ENCODE measurements at regions not wholly inside any gene's neighbourhood (a gene's known extent, or its start where the extent isn't known, plus 50 kb on each side); places are given as distances from the start of the nearest gene placed in this dataset.

DNA sequence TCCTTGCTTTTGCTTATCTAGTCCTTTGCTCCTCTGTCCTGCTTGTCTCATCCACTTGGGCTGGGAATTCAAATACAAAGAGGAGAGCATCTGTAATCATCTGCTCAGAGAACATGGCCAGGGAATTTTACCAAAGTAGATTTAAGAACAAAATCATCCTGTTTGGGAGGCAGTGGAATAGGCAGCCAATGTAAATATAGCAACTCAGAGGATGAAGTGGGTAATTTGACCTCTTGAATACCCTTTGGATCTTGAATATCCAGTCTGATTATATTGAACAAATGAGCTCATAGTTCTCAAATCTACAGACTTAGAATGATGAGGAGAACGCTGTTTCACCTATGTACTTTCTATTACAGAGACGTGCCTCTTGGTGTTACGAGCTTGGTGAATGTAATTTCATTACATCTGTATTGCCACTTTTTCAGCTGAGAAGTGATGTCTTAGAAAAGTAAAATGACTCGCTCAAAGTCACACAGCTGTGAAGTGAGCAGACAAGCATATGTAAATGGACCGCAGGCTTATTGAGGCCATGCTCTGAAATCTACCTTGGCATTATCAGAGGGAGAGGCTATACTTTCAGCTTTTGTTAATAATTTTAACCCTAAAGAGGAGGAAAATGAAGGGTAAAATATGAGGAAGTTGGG is 266.3 kb downstream of the MTX2 start:
- in situ Hi-C loops (cut with MboI; ENCODE audit: low sequenced_read_pairs) = no loop called here

DNA sequence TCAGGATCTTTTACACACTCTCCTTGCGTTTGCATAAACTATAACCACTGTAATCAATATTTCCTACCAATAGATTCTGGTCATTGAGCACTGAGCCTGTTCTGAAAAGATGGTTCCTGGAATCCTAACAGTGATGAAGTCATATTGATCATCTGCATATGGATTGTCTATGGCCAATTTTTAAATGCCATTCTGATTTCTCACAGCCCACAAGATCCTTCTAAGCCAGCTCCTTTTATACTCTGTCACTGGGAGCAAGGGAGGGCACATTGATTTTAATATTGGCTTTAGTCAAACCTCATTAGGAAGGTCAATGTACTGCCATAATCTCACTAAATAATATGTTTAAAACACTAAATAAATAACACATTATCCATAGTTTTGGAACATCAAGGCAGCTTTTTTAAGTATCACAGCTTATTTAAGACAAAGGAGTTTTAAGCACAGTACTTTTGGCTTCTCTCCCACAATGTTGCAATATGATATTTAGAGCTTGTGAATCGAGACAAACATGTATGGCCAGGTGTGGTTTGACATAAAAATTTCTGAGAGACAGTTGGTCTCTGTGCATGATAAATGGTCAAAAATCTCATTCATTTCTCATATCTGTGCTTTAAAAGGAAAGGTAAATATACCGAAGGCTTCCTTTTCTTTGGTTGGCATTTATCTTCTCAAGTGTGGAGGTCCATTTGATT is 267.3 kb downstream of the MTX2 start:
- in situ Hi-C loops (cut with MboI; ENCODE audit: low sequenced_read_pairs) = no loop called here

DNA sequence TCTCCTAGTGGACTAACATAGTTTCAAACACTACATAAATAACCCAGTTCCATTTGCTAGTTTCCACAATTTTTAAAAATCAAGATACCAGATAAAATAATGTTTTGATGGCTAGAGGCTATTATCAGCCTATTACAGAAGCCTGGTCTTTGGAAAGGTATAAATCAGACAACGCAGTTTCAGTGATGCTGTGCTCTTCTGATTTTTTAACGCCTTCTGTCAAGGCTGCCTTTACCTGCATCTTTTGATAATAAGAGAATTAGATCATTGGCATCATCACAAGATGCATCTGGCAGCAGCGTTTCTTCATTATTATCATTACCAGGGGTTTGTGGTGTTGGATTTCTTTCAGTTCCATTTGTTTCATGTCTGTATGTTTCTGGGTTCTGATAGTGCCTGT is 268.7 kb downstream of the MTX2 start:
- in situ Hi-C loops (cut with MboI; ENCODE audit: low sequenced_read_pairs) = no loop called here

DNA sequence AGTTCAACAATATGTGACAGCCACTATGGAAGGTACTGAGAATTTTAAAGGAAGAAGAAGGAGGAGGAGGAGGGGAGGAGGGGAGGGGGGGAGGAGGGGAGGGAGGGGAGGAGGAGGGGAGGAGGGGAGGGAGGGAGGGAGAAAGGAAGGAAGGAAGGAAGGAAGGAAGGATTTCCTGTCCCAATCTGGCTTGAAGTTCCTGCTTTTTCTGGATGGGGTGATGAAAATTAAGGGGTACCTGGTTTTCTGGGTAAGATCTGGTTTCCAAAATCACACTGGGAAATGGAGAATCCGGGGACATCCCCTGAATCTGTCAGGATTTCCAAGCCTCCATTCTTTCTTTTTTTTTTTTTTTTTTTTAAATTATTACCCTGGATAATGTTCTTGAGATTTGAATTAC is 271.8 kb downstream of the MTX2 start:
- in situ Hi-C loops (cut with MboI; ENCODE audit: low sequenced_read_pairs) = no loop called here

DNA sequence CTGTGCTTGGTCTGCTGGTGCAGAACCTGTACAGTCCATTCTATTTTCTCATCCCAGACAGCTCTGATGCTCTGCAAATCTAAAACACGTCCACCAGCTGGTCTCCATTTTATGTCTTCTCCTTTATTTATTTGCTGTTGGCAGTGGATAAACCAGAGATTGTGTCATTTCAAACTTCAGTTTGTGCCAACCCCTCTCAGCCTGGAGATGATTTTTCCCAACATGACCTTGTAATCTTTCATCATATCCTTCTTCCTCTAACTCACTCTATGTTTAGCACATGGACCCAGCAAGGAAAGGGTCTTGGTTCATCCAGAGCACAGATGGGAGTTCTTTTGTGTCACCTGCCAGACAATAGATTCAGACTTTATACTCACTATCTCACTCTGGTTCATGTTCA is 273.2 kb downstream of the MTX2 start:
- in situ Hi-C loops (cut with MboI; ENCODE audit: low sequenced_read_pairs) = no loop called here

DNA sequence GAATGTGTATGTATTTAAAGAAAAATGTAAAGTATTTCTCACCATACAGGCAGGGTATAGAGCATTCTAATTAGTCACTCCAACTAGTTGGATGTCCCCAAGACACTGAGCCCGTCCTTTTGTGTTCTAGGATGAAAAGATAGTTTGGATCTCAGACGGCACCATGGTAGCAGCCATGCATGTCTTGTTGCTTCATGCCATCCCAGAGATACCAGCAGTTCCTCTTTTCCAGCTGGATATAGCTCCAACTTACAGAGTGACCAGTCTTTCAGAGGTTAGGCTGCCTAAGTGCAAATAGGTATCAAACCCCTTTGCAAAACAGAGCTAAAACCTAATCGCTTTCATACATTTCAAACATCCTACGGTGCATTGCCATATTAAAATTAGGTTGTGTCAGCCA is 275.3 kb downstream of the MTX2 start:
- in situ Hi-C loops (cut with MboI; ENCODE audit: low sequenced_read_pairs) = no loop called here

DNA sequence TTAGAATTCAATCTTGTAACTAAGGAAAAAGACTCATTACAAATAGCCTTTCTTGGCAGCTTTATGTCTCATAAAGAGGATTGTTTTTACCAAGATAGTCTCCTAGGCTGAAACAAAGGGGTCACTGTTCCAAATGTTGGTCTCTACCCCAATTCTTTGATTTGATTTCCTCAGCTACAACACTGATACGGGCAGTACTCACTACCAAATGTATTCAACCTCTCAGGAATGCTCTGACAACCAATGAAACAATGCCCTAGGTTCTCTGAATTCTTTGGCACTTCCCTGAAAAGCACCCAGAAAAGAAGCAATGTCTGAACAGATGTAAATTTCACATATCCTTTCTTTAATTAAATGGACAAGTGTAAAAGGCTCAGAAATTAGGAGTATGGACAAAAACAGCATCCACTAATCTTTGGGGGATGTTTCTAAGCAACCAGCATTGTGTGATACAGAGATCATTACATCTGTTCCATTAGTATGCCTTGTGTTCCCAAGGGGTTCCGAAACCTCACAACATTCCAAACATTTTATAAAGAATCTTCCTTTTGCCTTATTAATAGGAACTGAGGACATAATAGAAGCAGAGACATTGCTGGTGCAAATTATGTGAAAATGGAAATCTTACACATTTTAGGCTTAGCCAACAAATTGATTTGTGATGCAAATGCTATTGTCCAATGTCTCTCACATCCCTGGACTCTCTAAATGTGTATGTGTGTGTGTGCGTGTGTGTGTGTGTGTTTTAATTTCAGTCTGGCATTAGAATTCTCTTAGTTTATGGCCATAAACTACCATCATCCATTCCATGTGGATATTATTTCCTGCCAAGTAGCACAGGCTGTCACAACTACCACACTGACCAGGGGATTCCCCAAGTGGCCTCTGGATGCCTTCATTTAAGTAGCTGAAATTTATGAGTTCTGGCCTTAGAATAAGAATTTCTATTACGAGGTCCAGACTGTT is 276.0 kb downstream of the MTX2 start:
- in situ Hi-C loops (cut with MboI; ENCODE audit: low sequenced_read_pairs) = no loop called here

DNA sequence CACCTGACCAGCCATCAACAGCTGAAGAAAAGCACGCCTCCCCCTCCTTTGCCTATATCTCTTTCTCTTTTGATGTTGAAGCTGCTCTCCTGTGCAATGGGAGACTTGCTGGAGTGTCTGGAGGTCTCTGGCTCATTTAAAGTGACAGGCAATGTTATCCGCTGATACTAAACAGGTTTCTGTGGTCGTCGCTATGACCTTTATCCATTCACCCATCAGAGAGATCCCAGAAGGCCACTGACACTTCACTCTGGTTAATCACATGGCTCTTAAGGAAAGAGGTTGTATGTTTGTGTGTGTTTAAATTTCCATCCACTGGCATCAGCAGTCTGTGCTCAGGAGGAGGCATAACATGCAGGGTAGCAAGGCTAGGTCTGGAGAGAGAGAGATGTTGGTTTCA is 277.3 kb downstream of the MTX2 start:
- in situ Hi-C loops (cut with MboI; ENCODE audit: low sequenced_read_pairs) = no loop called here

DNA sequence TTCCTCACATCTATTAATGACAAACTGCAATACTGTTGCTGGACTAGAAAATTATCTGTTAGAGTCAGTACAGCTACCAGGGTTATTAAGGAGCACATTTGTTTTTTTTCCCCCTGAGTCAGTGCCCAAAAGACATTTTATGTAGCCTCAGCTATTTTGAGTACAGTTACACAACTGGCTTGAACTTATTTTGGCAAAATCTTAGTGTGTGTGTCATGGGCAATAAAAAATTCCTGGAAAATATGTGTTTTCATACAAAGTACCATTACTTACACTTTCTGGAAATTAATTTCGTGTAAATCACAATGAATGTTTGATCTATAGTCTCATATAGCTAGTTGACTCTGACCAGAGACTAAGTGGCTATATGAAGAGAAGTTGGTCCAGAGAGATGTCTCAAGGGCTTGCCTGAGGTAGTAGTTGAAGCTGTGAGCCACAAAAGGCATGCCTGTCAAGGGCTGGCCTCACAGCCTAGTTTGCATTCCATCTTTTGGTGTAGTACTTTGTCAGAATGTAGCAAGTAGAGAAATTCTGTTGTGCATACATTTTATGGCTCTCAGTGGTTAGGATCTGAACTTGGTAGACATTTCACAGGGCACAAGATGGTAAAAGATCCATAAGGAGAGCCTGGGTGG is 283.4 kb downstream of the MTX2 start:
- in situ Hi-C loops (cut with MboI; ENCODE audit: low sequenced_read_pairs) = no loop called here

DNA sequence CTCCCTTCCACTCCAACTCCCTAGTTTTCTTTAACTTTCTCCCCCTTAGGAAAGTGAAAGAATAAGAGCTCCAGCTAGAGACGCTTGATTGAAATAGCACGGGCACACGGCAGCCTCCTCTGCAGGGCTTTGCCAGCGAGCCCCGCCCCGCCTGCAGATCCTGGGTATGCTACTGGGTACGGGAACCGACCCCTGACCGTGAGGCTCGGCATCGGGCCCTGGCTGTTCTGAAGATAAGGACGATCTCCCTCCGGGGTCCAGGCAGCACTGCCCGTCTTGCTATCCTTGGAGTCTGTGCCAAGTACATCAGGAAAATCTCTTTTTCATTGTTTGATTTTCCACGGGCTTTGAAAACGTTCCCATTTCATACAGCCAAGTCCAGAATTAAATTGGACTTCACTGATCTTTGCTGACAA is 284.5 kb downstream of the MTX2 start:
- in situ Hi-C loops (cut with MboI; ENCODE audit: low sequenced_read_pairs) = no loop called here

DNA sequence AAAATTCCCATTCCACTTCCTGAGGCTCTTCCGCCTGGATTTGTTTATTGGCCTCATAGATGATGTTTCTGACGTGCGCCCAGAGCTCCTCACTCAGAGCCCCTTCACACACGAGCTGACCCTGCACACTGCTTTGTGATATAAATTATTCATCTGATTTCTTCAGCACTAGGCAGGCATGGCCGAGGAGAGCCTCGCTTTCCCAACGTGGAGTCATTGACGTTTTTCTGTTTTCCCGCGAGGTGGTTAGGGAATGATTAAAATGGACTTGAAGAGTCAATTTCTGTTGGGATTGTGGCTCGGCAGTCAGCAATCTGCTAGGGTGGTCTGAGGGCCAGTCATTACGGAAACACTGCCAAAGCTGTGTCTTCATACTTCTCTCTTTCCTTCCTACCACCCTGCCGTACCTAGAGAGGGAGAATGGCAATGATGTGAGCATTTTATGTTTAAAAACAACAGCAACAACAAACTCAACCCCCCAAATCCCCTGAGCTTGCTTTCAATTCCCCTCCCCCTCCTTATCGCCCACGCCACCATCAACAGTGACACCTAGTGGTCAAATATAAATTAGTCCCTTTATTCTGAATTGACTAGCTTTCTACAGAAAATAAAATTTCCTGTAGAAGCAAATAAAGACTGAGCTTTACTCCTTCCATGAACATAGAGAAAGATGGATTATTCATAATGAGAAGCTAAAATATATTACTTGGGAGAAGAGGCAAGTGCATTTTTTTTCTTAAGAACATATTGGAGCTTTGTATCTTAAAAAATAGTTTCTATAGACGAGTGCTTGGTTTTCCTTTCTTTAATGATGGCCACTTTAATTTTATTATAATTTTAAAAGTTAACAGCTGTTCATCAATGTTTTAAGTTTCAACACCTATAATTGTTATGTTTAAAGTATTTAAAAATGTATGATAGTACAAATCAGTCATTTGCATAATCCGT is 285.1 kb downstream of the MTX2 start:
- in situ Hi-C loops (cut with MboI; ENCODE audit: low sequenced_read_pairs) = no loop called here

DNA sequence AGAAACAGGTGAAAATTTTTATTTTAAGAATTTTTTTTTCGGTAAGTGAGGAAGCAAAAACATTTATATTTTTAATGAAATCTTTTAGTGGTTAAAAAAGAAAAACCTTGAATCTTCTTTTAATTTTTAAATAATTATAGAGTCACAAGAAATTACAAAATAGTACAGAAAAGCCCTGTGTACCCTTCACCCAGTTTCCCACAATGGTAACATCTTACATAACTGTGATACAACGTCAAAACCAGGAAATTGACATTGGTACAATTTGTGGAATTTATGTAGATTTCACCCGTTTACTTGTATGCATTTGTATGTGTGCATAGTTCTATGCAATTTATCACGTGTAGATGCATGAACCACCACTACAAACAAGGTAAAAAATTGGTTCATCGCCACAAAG is 285.9 kb downstream of the MTX2 start:
- in situ Hi-C loops (cut with MboI; ENCODE audit: low sequenced_read_pairs) = no loop called here

DNA sequence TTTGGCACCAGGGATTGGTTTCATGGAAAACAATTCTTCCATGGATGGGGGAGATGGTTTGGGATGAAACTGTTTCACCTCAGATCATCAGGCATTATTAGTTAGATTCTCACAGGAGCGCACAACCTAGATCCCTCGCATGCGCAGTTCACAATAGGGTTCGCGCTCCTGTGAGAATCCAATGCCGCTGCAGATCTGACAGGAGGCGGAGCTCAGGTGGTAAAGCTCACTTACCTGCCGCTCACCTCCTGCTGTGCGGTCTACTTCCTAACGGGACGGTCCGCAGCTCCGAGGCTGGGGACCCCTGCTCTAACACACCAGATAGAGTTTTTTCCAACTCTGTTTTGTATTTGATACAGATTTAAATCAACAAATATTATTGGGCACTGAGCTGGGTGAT is 286.5 kb downstream of the MTX2 start:
- in situ Hi-C loops (cut with MboI; ENCODE audit: low sequenced_read_pairs) = no loop called here

DNA sequence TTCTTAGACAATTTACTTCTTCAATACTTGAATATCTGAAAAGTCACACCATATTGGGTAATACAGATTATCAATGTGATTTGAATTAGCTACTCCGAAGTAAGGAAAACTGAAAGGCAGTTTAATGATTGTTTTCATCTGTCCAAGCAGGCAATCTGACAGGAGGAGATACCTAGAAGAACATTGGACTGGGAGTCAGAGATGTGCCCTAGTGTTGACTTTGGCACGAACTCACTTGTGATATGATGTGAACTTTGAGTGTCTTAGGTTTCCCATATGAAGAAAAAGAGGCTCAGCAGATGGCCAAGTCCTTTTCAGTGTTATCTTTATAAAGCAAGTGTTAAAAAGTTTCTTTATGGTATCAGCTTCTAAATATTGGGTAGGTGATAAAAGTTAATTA is 287.1 kb downstream of the MTX2 start:
- in situ Hi-C loops (cut with MboI; ENCODE audit: low sequenced_read_pairs) = no loop called here

DNA sequence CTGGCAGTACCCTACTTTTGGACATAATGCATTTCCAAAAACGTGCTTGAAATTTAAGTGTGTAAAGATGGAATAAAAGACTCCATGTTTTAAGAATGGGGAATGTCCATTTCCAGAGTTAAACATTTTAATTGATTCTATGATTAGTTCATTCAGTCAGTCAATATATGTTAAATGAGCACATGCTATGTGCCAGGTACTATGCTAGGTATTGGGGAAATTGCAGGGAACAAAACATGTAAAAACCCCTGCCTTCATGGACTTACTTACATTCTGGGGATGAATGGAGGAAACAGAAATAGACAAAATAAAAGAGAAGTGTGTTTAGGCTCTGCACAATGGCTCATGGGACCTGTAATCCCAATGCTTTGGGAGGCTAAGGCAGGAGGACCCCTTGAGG is 288.6 kb downstream of the MTX2 start:
- in situ Hi-C loops (cut with MboI; ENCODE audit: low sequenced_read_pairs) = no loop called here

DNA sequence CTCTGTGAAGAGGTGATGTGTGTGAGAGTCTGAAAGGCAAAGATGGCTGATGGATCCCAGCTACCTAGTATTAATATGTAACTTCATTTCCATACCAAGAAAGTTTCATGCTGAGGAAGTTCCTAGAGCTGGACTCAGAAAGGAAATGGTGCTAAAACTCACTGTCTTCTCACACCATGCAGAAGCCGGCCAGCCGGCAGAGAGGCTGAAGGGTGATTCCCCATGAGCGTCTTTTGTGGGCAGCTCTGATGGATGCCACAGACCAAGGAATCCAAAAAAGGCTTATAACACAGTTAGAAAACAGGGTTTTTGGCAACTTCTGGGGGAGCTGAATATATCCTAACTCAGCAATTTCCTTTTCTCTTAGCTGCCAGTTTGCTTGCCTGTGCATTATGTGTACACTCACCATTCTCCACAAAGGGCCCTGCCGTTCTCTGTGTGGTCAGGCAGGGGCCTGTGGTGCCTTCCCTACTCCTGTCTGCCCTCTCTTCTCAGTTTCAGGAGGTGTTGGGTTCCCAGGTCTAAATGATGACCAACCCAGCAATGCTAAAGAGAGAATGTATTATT is 289.4 kb downstream of the MTX2 start:
- in situ Hi-C loops (cut with MboI; ENCODE audit: low sequenced_read_pairs) = no loop called here

DNA sequence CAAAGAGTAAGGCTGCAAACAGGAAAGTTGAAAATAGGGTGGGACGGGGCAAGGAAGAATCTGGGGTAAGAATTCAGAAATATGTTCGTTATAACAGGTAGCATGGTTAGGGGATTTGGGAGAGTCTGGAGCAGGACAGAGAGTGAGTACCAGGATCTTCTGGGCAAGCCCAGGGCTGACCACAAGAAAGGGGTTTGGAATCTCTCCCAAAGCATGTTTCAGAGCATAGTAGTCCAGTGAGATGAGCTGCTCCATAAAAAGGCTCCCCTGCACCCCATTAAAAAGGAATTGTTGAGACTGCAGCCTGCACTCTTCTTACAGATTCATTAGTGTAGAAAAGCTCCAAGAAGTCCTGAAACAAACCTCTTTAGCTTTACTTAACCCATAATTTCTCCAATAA is 291.1 kb downstream of the MTX2 start:
- in situ Hi-C loops (cut with MboI; ENCODE audit: low sequenced_read_pairs) = no loop called here

DNA sequence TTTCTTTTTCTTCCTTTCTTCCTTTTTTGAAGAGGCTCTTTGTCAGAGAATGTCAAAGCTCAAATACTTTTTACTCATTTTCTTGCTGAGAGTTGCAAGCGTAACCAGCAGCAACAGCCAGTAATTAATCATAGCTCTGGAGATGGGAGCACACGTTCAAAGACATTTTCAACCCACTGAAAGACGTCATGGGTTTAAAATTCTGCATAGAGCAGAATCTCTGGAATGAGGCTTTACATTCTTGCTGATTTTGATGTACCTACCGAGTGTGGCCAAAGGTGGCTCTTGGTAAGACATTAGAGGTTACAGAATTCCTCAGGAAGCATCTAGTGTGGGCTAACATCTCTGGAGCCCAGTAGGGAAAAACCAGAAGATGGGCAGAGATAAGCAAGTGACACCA is 292.5 kb downstream of the MTX2 start:
- in situ Hi-C loops (cut with MboI; ENCODE audit: low sequenced_read_pairs) = no loop called here

DNA sequence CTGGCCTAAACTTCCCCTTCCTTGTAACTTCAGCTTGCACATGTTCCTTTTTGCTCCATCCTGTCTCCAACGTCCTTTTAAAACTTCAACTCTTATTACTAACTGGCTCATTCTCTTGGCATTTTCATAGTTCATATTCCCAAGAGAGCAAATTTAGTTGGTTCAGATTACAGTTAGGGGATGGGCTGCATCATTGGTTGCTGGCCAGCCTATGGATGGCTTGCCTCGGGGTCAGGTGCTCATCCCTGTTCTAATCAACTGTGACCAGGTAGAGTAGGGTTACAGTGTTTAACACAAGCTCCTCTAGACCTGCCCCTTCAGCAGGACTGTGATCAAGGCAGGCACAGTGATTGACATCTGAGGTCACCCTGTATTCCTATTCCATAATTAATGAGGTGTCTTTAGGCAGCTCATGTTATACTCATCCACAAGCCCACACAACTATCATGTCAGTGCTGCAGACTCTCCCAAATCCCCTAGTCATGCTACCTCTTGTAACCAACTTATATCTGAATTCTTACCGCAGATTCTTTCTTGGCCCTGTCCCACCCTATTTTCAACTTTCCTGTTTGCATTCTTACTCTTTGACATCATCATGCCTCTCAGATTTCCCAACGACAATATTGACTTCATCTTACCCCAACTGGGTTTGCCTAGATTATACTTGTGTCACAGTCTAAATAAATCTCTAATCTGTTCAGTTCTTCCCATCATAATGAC is 293.3 kb downstream of the MTX2 start:
- in situ Hi-C loops (cut with MboI; ENCODE audit: low sequenced_read_pairs) = no loop called here
